Activated naive CD4-positive, alpha-beta T cell treated with Interleukin-2 at 50 U/mL for 16 hours (primary cell): ENCODE measurements at regions not wholly inside any gene's neighbourhood (a gene's known extent, or its start where the extent isn't known, plus 50 kb on each side); places are given as distances from the start of the nearest gene placed in this dataset.
"Not testable (repeated sequence)": the region's sequence is repeated elsewhere in the genome, so short reads cannot be mapped to it uniquely, and the experiment has no call there.

Source experiments
- DNase-seq: peaks from one replicate; pipeline ENCODE4 v3.0.0-alpha.2; 2020

- DNase-seq = no peak
Observed at GRCh38 chr4:165779950-165780670, 92.9 kb upstream of the TLL1 start.

- DNase-seq = no peak
Observed at GRCh38 chr4:165780735-165781134, 92.3 kb upstream of the TLL1 start.

- no peak for DNase-seq
Observed at GRCh38 chr4:165782623-165783022, 90.4 kb upstream of the TLL1 start.

- no peak for DNase-seq
Observed at GRCh38 chr4:165783626-165784025, 89.4 kb upstream of the TLL1 start.

- DNase-seq = no peak
Observed at GRCh38 chr4:165784672-165785071, 88.4 kb upstream of the TLL1 start.

- DNase-seq = no peak
Observed at GRCh38 chr4:165785337-165785736, 87.7 kb upstream of the TLL1 start.

- no peak for DNase-seq
Observed at GRCh38 chr4:165787516-165788274, 85.3 kb upstream of the TLL1 start.

GRCh38 chr4:165788686-165789463, 84.2 kb upstream of the TLL1 start:
- no peak for DNase-seq

- DNase-seq = no peak
Observed at GRCh38 chr4:165793236-165793635, 79.8 kb upstream of the TLL1 start.

- DNase-seq = no peak
Observed at GRCh38 chr4:165794834-165795233, 78.2 kb upstream of the TLL1 start.

GRCh38 chr4:165799384-165799815, 73.6 kb upstream of the TLL1 start:
- DNase-seq = no peak

GRCh38 chr4:165802452-165802851, 70.6 kb upstream of the TLL1 start:
- DNase-seq = no peak

GRCh38 chr4:165803005-165803404, 70.0 kb upstream of the TLL1 start:
- no peak for DNase-seq

- DNase-seq = no peak
Observed at GRCh38 chr4:165805406-165805805, 67.6 kb upstream of the TLL1 start.

GRCh38 chr4:165806613-165807012, 66.4 kb upstream of the TLL1 start:
- no peak for DNase-seq

- DNase-seq = no peak
Observed at GRCh38 chr4:165810726-165811125, 62.3 kb upstream of the TLL1 start.

- no peak for DNase-seq
Observed at GRCh38 chr4:165813606-165814005, 59.4 kb upstream of the TLL1 start.

- DNase-seq = no peak
Observed at GRCh38 chr4:165814256-165815020, 58.6 kb upstream of the TLL1 start.

- not testable (repeated sequence) for DNase-seq
Observed at GRCh38 chr4:165819126-165819525, 53.9 kb upstream of the TLL1 start.
